ENCODE measurements at regions not wholly inside any gene's neighbourhood (a gene's known extent, or its start where the extent isn't known, plus 50 kb on each side); places are given as distances from the start of the nearest gene placed in this dataset.

- no peaks in the 10 kb centered on the region for H3K4me1 ChIP-seq
- no peak overlapping the region for H3K27ac ChIP-seq
- ChIA-PET CTCF (no interaction called here), POLR2A (no interaction called here)
- H3K4me3 ChIP-seq, result no peak overlapping the region
- no peak overlapping the region for H3K4me2 ChIP-seq
- TF ChIP-seq TFCP2L1 (CRISPR knock-in tag; IDR thresholded peaks at IDR 0.05) (no peak), HOXB5 (CRISPR knock-in tag; IDR thresholded peaks at IDR 0.05) (no peak)
- no peak for DNase-seq (ENCODE audit: low read depth in 1 of 2, low spot score in 1 of 2)
- no peak for FAIRE-seq
- H3K9me3 ChIP-seq, result no peaks in the 10 kb centered on the region
- 0% methylated on average over 2 of the region's 2 CpGs for WGBS (ENCODE audit: missing lambda C conversion rate)
- no peak for ATAC-seq
Observed at GRCh38 chrX:99142745-99143144, 1267.3 kb downstream of the PCDH19 start.

- H3K27ac ChIP-seq, result no peak overlapping the region
- DNase-seq (ENCODE audit: low read depth in 1 of 2, low spot score in 1 of 2) (no peak), FAIRE-seq (no peak), ATAC-seq (no peak)
- H3K4me2 ChIP-seq, result no peak overlapping the region
- no peaks in the 10 kb centered on the region for H3K9me3 ChIP-seq
- TF ChIP-seq E2F6 (IDR thresholded peaks at IDR 0.05; ENCODE audit: borderline replicate concordance, low read depth), result no peak
- TF ChIP-seq CBX8 (IDR thresholded peaks at IDR 0.05), result no peak
- no peak for TF ChIP-seq HEYL (CRISPR knock-in tag; IDR thresholded peaks at IDR 0.05)
- TF ChIP-seq NR3C1 (IDR thresholded peaks at IDR 0.05), result no peak
- TF ChIP-seq BHLHE40 (IDR thresholded peaks at IDR 0.05; ENCODE audit: low read depth, low read length), result no peak
- ChIA-PET POLR2A (no interaction called here), CTCF (no interaction called here)
- no peaks in the 10 kb centered on the region for H3K4me1 ChIP-seq
- 0% methylated on average over 3 of the region's 3 CpGs for WGBS (ENCODE audit: missing lambda C conversion rate)
- no peak overlapping the region for H3K4me3 ChIP-seq
Observed at GRCh38 chrX:99137488-99137887, 1272.6 kb downstream of the PCDH19 start.

- H3K4me1 ChIP-seq, result no peaks in the 10 kb centered on the region
- H3K4me2 ChIP-seq, result no peak overlapping the region
- WGBS (ENCODE audit: missing lambda C conversion rate), result 0% methylated on average over 2 of the region's 2 CpGs
- no peaks in the 10 kb centered on the region for H3K9me3 ChIP-seq
- H3K4me3 ChIP-seq, result no peak overlapping the region
- ATAC-seq (no peak), DNase-seq (ENCODE audit: low read depth in 1 of 2, low spot score in 1 of 2) (no peak), FAIRE-seq (no peak)
- no peak overlapping the region for H3K27ac ChIP-seq
- POLR2A ChIA-PET, result no interaction called here
- CTCF ChIA-PET, result interaction anchor here (0.5 kb wide), 1 partner anchor 37 kb away, joined by 3 read pairs; no protein-coding TSS in a partner anchor
- no peak for TF ChIP-seq HDAC2 (IDR thresholded peaks at IDR 0.05)
- TF ChIP-seq MAX (IDR thresholded peaks at IDR 0.05), result no peak
- no peak for TF ChIP-seq ZNF302 (CRISPR knock-in tag; IDR thresholded peaks at IDR 0.05)
Observed at GRCh38 chrX:99117011-99117410, 1293.1 kb downstream of the PCDH19 start.

GRCh38 chrX:99095965-99096635, 1314.0 kb downstream of the PCDH19 start:
- FAIRE-seq (no peak), DNase-seq (ENCODE audit: low read depth in 1 of 2, low spot score in 1 of 2) (no peak), ATAC-seq (no peak)
- Histone ChIP-seq H3K4me3 (no peak overlapping the region), H3K4me1 (no peaks in the 10 kb centered on the region), H3K9me3 (no peaks in the 10 kb centered on the region), H3K4me2 (no peak overlapping the region), H3K27ac (no peak overlapping the region)
- CTCF ChIA-PET, result no interaction called here
- TF ChIP-seq CBX8 (IDR thresholded peaks at IDR 0.05) (no peak), NFE2L2 (conservative IDR thresholded peaks at IDR 0.05; ENCODE audit: low read length) (no peak), HEYL (CRISPR knock-in tag; IDR thresholded peaks at IDR 0.05) (no peak), RAD21 (conservative IDR thresholded peaks at IDR 0.05 in 1 of 2, IDR thresholded peaks at IDR 0.05 in 1 of 2) (no peak), MAFK (IDR thresholded peaks at IDR 0.05; ENCODE audit: partially characterized antibody) (no peak), HDAC2 (IDR thresholded peaks at IDR 0.05) (no peak), ELK1 (IDR thresholded peaks at IDR 0.05; ENCODE audit: low read depth, low read length) (no peak), ZSCAN20 (CRISPR knock-in tag; IDR thresholded peaks at IDR 0.05) (no peak), CBX2 (IDR thresholded peaks at IDR 0.05; ENCODE audit: borderline replicate concordance, low read depth) (no peak), HOXB5 (CRISPR knock-in tag; IDR thresholded peaks at IDR 0.05) (no peak), GATA3 (IDR thresholded peaks at IDR 0.05; ENCODE audit: borderline replicate concordance) (no peak), ATOH8 (CRISPR knock-in tag; IDR thresholded peaks at IDR 0.05; ENCODE audit: low read depth) (no peak)
- WGBS (ENCODE audit: missing lambda C conversion rate), result 2% methylated on average over 4 of the region's 4 CpGs
- POLR2A ChIA-PET, result no interaction called here

Data from A549 (cell line).